ENCODE measurements at regions not wholly inside any gene's neighbourhood (a gene's known extent, or its start where the extent isn't known, plus 50 kb on each side); places are given as distances from the start of the nearest gene placed in this dataset.

GRCh38 chr15:38706956-38707355 lies 142.3 kb upstream of the RASGRP1 start:
- WGBS, 3 donors = 68 to 79% (median 76%) methylated on average over 5 of the region's 5 CpGs

GRCh38 chr15:38707802-38708671 lies 143.4 kb upstream of the RASGRP1 start:
- H3K27ac ChIP-seq (ENCODE audit: low read depth, low read length) = no peak overlapping the region
- WGBS, 3 donors = 38 to 55% (median 53%) methylated on average over 8 of the region's 8 CpGs

More at GRCh38 chr15:38706956-38707355, 142.3 kb upstream of the RASGRP1 start:
- H3K27ac ChIP-seq (ENCODE audit: low read depth, low read length) = no peak overlapping the region

- WGBS, 3 donors = 90 to 93% (median 91%) methylated on average over 4 of the region's 4 CpGs
- H3K27ac ChIP-seq (ENCODE audit: low read depth, low read length) = no peak overlapping the region
Measured at GRCh38 chr15:38708672-38709180, 144.1 kb upstream of the RASGRP1 start.

GRCh38 chr15:38709196-38709595 lies 144.6 kb upstream of the RASGRP1 start:
- H3K27ac ChIP-seq (ENCODE audit: low read depth, low read length) = no peak overlapping the region
- WGBS, 3 donors = 93 to 94% (median 93%) methylated on average over 2 of the region's 2 CpGs

- WGBS, 3 donors = 48 to 79% (median 58%) methylated on average over 4 of the region's 4 CpGs
- H3K27ac ChIP-seq (ENCODE audit: low read depth, low read length) = no peak overlapping the region
Measured at GRCh38 chr15:38714309-38715072, 149.9 kb upstream of the RASGRP1 start.

- no peak overlapping the region for H3K27ac ChIP-seq (ENCODE audit: low read depth, low read length)
- WGBS, 3 donors = 75 to 82% (median 82%) methylated on average over 4 of the region's 4 CpGs
Measured at GRCh38 chr15:38720893-38721567, 156.4 kb upstream of the RASGRP1 start.

GRCh38 chr15:38721568-38721945 lies 156.9 kb upstream of the RASGRP1 start:
- 83 to 94% (median 89%) methylated on average over 3 of the region's 3 CpGs for WGBS, 3 donors
- H3K27ac ChIP-seq (ENCODE audit: low read depth, low read length) = no peak overlapping the region

GRCh38 chr15:38722236-38722635 lies 157.6 kb upstream of the RASGRP1 start:
- H3K27ac ChIP-seq (ENCODE audit: low read depth, low read length) = no peak overlapping the region
- WGBS, 3 donors = 77 to 82% (median 77%) methylated on average over 1 of the region's 1 CpG

GRCh38 chr15:38724827-38725226 lies 160.2 kb upstream of the RASGRP1 start:
- 91 to 96% (median 94%) methylated on average over 5 of the region's 5 CpGs for WGBS, 3 donors
- H3K27ac ChIP-seq (ENCODE audit: low read depth, low read length) = no peak overlapping the region

- WGBS, 3 donors = 73 to 81% (median 79%) methylated on average over 1 of the region's 1 CpG
- H3K27ac ChIP-seq (ENCODE audit: low read depth, low read length) = no peak overlapping the region
Measured at GRCh38 chr15:38726187-38726586, 161.6 kb upstream of the RASGRP1 start.

GRCh38 chr15:38733331-38733730 lies 168.7 kb upstream of the RASGRP1 start:
- no peak overlapping the region for H3K27ac ChIP-seq (ENCODE audit: low read depth, low read length)

GRCh38 chr15:38740206-38740605 lies 175.6 kb upstream of the RASGRP1 start:
- WGBS, 3 donors = 84 to 92% (median 89%) methylated on average over 5 of the region's 5 CpGs
- H3K27ac ChIP-seq (ENCODE audit: low read depth, low read length) = no peak overlapping the region

GRCh38 chr15:38743147-38743546 lies 178.5 kb upstream of the RASGRP1 start:
- WGBS, 3 donors = 58 to 79% (median 69%) methylated on average over 3 of the region's 3 CpGs
- no peak overlapping the region for H3K27ac ChIP-seq (ENCODE audit: low read depth, low read length)

GRCh38 chr15:38745126-38745525 lies 180.5 kb upstream of the RASGRP1 start:
- H3K27ac ChIP-seq (ENCODE audit: low read depth, low read length) = no peak overlapping the region
- 76 to 88% (median 87%) methylated on average over 1 of the region's 1 CpG for WGBS, 3 donors

GRCh38 chr15:38745626-38746025 lies 181.0 kb upstream of the RASGRP1 start:
- no peak overlapping the region for H3K27ac ChIP-seq (ENCODE audit: low read depth, low read length)
- 68 to 86% (median 81%) methylated on average over 3 of the region's 3 CpGs for WGBS, 3 donors

GRCh38 chr15:38746211-38746610 lies 181.6 kb upstream of the RASGRP1 start:
- 84 to 100% (median 92%) methylated on average over 1 of the region's 1 CpG for WGBS, 3 donors

GRCh38 chr15:38748710-38749109 lies 184.1 kb upstream of the RASGRP1 start:
- WGBS, 3 donors = 91 to 96% (median 95%) methylated on average over 2 of the region's 2 CpGs
- H3K27ac ChIP-seq (ENCODE audit: low read depth, low read length) = no peak overlapping the region

More at GRCh38 chr15:38746211-38746610, 181.6 kb upstream of the RASGRP1 start:
- H3K27ac ChIP-seq (ENCODE audit: low read depth, low read length) = no peak overlapping the region

- WGBS, 3 donors = 72 to 81% (median 77%) methylated on average over 5 of the region's 5 CpGs
- H3K27ac ChIP-seq (ENCODE audit: low read depth, low read length) = no peak overlapping the region
Measured at GRCh38 chr15:38750786-38751185, 186.2 kb upstream of the RASGRP1 start.

GRCh38 chr15:38755718-38756117 lies 191.1 kb upstream of the RASGRP1 start:
- 54 to 80% (median 69%) methylated on average over 2 of the region's 2 CpGs for whole genome bisulfite sequencing, 3 donors
- no peak overlapping the region for H3K27ac ChIP-seq (ENCODE audit: low read depth, low read length)

Measured in adipose tissue (tissue), 3 donors.